BJ (cell line): ENCODE measurements at regions not wholly inside any gene's neighbourhood (a gene's known extent, or its start where the extent isn't known, plus 50 kb on each side); places are given as distances from the start of the nearest gene placed in this dataset.
"Not testable (repeated sequence)": the region's sequence is repeated elsewhere in the genome, so short reads cannot be mapped to it uniquely, and the experiment has no call there.

Experiments
- CTCF ChIA-PET: fragments of 350-600 bp; formaldehyde crosslinking; extraction: SDS; loops from one replicate; lab custom pipeline; 2021; ENCODE audit warnings: antibody characterized with exemption, inconsistent platforms; lab: Yijun Ruan, JAX
- POLR2A ChIA-PET: fragments of 300-600 bp; sonication (Branson Sonifier 250); formaldehyde crosslinking; extraction: SDS; loops from one replicate; lab custom pipeline; 2021; ENCODE audit warnings: antibody characterized with exemption; lab: Charles Lee
- DNase-seq: peaks from one replicate; pipeline ENCODE4 v3.0.0-alpha.2; 2011; ENCODE audit warnings: low read depth
- H3K27me3 ChIP-seq: 2 replicates; pipeline ENCODE4 v1.6.0; 2011; ENCODE audit warnings: low read length; ENCODE audit not compliant: control insufficient read depth, insufficient read depth
- H3K36me3 ChIP-seq: 2 replicates; pipeline ENCODE4 v1.5.1; 2011; ENCODE audit warnings: low read length; ENCODE audit not compliant: control insufficient read depth, insufficient read depth
- H3K4me3 ChIP-seq: 2 replicates; pipeline ENCODE4 v1.5.1; 2011; ENCODE audit warnings: low read depth, mild to moderate bottlenecking, control low read depth, low read length
- TF ChIP-seq, protein P1 (sequence below): IDR thresholded peaks from 2 replicates; pipeline ENCODE4 v1.5.1; 2011; ENCODE audit warnings: low read depth, mild to moderate bottlenecking, control low read depth, inconsistent platforms, low read length, moderate library complexity; ENCODE audit not compliant: insufficient read depth

DNA sequence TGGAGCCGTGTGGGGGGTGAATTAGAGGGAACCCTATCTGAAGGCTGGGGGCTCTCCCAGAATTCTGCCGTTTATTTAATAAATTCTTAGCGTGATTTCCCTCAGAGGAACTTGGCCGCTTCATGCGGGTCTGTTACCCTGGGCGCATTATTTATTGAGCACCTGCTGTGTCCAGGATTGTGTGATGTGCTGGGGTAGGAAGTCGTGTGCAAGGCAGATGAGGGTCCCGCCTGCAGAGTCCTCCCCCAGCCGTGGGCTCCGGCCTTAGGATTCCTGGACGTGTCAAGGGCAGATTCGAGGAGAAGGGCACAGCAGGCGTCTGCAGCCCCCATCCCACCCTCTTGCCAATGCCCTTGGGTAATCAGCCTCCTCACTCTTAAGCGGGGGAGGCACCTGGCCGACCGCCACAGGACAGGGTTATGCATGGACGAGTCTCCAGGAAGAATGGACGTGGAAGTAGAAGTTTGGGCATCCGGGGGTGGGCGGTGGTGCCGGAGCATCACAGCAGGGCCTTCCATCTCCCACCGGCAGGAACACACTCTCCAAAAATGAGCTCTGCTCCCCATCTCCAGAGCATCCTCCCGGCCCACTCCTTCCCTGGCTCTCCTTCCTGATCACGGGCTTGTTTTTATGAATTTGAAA is 233.3 kb upstream of the C1orf174 start:
- TF ChIP-seq, protein P1, sequence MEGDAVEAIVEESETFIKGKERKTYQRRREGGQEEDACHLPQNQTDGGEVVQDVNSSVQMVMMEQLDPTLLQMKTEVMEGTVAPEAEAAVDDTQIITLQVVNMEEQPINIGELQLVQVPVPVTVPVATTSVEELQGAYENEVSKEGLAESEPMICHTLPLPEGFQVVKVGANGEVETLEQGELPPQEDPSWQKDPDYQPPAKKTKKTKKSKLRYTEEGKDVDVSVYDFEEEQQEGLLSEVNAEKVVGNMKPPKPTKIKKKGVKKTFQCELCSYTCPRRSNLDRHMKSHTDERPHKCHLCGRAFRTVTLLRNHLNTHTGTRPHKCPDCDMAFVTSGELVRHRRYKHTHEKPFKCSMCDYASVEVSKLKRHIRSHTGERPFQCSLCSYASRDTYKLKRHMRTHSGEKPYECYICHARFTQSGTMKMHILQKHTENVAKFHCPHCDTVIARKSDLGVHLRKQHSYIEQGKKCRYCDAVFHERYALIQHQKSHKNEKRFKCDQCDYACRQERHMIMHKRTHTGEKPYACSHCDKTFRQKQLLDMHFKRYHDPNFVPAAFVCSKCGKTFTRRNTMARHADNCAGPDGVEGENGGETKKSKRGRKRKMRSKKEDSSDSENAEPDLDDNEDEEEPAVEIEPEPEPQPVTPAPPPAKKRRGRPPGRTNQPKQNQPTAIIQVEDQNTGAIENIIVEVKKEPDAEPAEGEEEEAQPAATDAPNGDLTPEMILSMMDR = no peak
- POLR2A ChIA-PET = no interaction called here

DNA sequence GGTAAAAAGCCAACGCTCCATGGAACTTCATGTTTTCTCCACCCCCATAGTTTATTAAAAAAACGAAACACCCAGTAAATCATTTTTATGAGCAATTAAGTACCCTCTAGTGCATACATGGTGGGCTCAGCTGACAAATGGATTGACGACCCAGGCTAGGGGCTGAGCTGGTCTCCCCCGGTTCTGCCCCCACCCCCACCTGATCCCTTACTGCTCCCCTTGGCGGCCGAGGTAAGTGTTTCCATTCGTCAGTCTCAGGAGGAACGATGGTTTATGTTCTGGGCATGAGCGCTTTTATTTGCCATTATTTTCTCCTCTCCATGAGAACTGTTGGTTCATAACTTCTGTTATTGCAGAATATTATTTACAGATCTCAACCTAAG is 233.9 kb upstream of the C1orf174 start:
- CTCF ChIA-PET = no interaction called here
- POLR2A ChIA-PET = no interaction called here
- Histone ChIP-seq H3K4me3 (no peak overlapping the region), H3K36me3 (no peaks in the 10 kb centered on the region), H3K27me3 (no peaks in the 10 kb centered on the region)
- TF ChIP-seq, protein P1 = no peak
- DNase-seq = no peak

More for the DNA sequence above, 233.3 kb upstream of the C1orf174 start:
- CTCF ChIA-PET = no interaction called here
- H3K27me3 ChIP-seq = no peaks in the 10 kb centered on the region
- no peak overlapping the region for H3K4me3 ChIP-seq
- H3K36me3 ChIP-seq = no peaks in the 10 kb centered on the region
- no peak for DNase-seq

DNA sequence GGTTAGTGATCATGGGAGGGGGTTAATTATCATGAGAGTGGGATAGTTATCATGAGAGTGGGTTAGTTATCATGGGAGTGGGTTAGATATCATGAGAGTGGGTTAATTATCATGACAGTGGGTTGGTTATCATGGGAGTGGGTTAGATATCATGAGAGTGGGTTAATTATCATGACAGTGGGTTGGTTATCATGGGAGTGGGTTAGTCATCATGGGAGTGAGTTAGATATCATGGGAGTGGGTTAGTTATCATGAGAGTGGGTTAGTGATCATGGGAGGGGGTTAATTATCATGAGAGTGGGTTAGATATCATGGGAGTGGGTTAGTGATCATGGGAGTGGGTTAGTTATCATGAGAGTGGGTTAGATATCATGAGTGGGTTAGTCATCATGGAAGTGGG is 235.8 kb upstream of the C1orf174 start:
- POLR2A ChIA-PET, CTCF ChIA-PET, H3K36me3 ChIP-seq, DNase-seq, H3K27me3 ChIP-seq, H3K4me3 ChIP-seq: not testable (repeated sequence)

DNA sequence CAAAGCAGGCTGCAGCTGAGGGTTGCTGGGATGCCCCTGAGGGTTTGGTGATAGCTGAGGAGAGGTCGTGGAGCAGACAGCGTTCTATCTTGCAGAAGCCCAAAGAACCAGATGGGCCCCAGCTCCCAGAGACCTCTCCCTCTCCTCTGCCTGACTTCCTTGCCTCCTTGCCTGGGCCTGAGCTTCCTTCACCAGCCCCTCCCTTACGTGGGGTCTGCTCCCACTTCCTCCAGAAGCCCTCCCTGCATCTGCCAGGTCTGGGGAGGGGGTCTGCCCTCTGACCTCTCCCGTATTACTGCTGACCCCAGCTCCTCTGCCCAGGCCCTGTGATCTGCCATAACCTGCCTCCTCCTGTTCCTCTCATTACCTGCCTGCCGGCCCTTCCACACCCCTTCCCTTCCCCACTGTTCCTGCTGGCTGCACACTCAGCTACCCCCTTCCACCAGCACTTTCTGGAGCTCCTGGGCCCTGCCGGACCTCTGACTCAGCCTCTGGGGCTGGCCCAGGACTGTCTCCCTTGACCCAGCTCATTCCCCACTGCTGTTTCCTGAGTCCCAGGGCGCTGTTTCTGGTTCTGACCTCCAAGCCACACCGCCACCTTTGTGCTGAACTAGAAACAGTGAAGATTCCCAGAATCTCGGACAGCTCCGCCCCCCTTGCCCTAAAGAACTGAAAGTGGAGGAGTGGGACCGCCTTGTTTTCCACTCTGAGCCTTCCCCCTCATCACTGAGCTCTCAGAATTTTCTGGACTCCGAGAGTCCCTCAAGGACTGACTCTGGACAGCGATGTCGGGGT is 237.7 kb upstream of the C1orf174 start:
- Histone ChIP-seq H3K27me3 (no peaks in the 10 kb centered on the region), H3K4me3 (no peak overlapping the region), H3K36me3 (no peaks in the 10 kb centered on the region)
- no peak for DNase-seq
- ChIA-PET POLR2A (no interaction called here), CTCF (no interaction called here)
- TF ChIP-seq, protein P1 = no peak

DNA sequence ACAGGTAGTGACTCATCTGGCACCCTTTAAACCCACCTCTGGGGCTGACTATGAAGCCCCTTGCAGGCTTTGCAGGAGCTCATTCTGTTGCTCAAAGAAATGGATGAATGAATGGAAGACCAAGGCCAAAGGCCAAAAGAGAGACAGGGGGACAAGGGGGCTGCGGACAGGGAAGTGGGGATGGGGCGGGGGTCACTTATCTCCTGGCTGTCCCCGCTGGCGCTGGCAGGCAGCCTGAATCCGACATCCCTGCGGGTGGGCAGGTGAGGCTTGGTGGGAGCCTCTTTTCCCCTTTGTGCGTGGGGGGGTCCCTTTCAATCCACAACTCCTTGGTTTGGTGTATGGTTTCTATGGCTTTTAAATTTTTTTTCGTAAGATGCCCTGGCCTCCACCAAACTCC is 239.6 kb upstream of the C1orf174 start:
- Histone ChIP-seq H3K36me3 (no peaks in the 10 kb centered on the region), H3K27me3 (no peaks in the 10 kb centered on the region), H3K4me3 (no peak overlapping the region)
- TF ChIP-seq, protein P1 = no peak
- DNase-seq = no peak
- ChIA-PET POLR2A (no interaction called here), CTCF (no interaction called here)
